ENCODE measurements at regions not wholly inside any gene's neighbourhood (a gene's known extent, or its start where the extent isn't known, plus 50 kb on each side); places are given as distances from the start of the nearest gene placed in this dataset.

DNA sequence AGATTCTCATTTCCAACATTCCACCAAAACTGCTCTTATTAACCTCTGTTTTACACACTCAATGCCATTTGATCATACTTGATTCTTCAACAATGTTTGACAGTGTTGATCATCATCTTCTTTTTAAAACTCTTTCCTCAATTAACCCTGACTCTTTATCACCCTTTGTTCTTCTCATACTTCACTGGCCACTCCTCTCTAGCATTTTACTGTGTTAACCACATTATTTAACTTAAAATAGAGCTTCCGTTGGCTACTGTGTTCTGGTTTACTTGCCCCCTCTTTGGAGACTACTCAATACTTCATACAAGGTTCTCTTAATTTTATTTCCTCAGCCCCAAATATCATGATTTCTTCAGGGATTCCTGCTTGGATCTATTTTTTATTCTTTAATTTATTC lies 121.1 kb upstream of the SPRY2 start:
- Histone ChIP-seq H3K27ac (ENCODE audit: low read depth) (no peak overlapping the region), H3K4me1 (ENCODE audit: insufficient read depth) (no peaks in the 10 kb centered on the region), H4K20me1 (replicated peaks; ENCODE audit: insufficient read depth) (no peaks in the 10 kb centered on the region), H3F3A (replicated peaks; ENCODE audit: low read depth) (no peaks in the 10 kb centered on the region), H3K4me2 (no peak overlapping the region), H2AFZ (no peak overlapping the region), H3K9me2 (ENCODE audit: insufficient read depth) (0 out of 2 replicates have a peak, but pooled peaks cover 3% of the 10 kb centered on the region), H3K36me3 (ENCODE audit: insufficient read depth) (no peaks in the 10 kb centered on the region), H3K4me3 (no peak overlapping the region), H3K27me3 (ENCODE audit: insufficient read depth) (no peaks in the 10 kb centered on the region), H3K79me2 (replicated peaks; ENCODE audit: insufficient read depth) (no peaks in the 10 kb centered on the region)
- H3K9me3 Mint-ChIP-seq, result no peaks in the 10 kb centered on the region; the same call in 2 of the 3 replicates
- no peaks in the 10 kb centered on the region for H3K36me3 Mint-ChIP-seq (ENCODE audit: low read depth)
- TF ChIP-seq, protein P1, sequence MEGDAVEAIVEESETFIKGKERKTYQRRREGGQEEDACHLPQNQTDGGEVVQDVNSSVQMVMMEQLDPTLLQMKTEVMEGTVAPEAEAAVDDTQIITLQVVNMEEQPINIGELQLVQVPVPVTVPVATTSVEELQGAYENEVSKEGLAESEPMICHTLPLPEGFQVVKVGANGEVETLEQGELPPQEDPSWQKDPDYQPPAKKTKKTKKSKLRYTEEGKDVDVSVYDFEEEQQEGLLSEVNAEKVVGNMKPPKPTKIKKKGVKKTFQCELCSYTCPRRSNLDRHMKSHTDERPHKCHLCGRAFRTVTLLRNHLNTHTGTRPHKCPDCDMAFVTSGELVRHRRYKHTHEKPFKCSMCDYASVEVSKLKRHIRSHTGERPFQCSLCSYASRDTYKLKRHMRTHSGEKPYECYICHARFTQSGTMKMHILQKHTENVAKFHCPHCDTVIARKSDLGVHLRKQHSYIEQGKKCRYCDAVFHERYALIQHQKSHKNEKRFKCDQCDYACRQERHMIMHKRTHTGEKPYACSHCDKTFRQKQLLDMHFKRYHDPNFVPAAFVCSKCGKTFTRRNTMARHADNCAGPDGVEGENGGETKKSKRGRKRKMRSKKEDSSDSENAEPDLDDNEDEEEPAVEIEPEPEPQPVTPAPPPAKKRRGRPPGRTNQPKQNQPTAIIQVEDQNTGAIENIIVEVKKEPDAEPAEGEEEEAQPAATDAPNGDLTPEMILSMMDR (conservative IDR thresholded peaks at IDR 0.05; ENCODE audit: low read depth in 2 of 2), result no peak
- TF ChIP-seq, protein P2, sequence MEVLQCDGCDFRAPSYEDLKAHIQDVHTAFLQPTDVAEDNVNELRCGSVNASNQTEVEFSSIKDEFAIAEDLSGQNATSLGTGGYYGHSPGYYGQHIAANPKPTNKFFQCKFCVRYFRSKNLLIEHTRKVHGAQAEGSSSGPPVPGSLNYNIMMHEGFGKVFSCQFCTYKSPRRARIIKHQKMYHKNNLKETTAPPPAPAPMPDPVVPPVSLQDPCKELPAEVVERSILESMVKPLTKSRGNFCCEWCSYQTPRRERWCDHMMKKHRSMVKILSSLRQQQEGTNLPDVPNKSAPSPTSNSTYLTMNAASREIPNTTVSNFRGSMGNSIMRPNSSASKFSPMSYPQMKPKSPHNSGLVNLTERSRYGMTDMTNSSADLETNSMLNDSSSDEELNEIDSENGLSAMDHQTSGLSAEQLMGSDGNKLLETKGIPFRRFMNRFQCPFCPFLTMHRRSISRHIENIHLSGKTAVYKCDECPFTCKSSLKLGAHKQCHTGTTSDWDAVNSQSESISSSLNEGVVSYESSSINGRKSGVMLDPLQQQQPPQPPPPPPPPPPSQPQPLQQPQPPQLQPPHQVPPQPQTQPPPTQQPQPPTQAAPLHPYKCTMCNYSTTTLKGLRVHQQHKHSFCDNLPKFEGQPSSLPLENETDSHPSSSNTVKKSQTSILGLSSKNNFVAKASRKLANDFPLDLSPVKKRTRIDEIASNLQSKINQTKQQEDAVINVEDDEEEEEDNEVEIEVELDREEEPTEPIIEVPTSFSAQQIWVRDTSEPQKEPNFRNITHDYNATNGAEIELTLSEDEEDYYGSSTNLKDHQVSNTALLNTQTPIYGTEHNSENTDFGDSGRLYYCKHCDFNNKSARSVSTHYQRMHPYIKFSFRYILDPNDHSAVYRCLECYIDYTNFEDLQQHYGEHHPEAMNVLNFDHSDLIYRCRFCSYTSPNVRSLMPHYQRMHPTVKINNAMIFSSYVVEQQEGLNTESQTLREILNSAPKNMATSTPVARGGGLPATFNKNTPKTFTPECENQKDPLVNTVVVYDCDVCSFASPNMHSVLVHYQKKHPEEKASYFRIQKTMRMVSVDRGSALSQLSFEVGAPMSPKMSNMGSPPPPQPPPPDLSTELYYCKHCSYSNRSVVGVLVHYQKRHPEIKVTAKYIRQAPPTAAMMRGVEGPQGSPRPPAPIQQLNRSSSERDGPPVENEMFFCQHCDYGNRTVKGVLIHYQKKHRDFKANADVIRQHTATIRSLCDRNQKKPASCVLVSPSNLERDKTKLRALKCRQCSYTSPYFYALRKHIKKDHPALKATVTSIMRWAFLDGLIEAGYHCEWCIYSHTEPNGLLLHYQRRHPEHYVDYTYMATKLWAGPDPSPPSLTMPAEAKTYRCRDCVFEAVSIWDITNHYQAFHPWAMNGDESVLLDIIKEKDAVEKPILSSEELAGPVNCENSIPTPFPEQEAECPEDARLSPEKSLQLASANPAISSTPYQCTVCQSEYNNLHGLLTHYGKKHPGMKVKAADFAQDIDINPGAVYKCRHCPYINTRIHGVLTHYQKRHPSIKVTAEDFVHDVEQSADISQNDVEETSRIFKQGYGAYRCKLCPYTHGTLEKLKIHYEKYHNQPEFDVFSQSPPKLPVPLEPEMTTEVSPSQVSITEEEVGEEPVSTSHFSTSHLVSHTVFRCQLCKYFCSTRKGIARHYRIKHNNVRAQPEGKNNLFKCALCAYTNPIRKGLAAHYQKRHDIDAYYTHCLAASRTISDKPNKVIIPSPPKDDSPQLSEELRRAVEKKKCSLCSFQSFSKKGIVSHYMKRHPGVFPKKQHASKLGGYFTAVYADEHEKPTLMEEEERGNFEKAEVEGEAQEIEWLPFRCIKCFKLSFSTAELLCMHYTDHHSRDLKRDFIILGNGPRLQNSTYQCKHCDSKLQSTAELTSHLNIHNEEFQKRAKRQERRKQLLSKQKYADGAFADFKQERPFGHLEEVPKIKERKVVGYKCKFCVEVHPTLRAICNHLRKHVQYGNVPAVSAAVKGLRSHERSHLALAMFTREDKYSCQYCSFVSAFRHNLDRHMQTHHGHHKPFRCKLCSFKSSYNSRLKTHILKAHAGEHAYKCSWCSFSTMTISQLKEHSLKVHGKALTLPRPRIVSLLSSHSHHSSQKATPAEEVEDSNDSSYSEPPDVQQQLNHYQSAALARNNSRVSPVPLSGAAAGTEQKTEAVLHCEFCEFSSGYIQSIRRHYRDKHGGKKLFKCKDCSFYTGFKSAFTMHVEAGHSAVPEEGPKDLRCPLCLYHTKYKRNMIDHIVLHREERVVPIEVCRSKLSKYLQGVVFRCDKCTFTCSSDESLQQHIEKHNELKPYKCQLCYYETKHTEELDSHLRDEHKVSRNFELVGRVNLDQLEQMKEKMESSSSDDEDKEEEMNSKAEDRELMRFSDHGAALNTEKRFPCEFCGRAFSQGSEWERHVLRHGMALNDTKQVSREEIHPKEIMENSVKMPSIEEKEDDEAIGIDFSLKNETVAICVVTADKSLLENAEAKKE (CRISPR knock-in tag; IDR thresholded peaks at IDR 0.05), result no peak
- TF ChIP-seq CREB1 (CRISPR knock-in tag; IDR thresholded peaks at IDR 0.05; ENCODE audit: low read depth), result no peak
- TF ChIP-seq NANOG (IDR thresholded peaks at IDR 0.05; ENCODE audit: borderline replicate concordance), result no peak
- no peak for TF ChIP-seq JUNB (IDR thresholded peaks at IDR 0.05; ENCODE audit: unreplicated experiment)
- ATAC-seq, result no peak
- H3K27me3 Mint-ChIP-seq (ENCODE audit: insufficient read depth, low read depth, poor library complexity), result peaks cover 2% of the 10 kb centered on the region
- H3K27ac Mint-ChIP-seq, result no peak overlapping the region
- no peak for DNase-seq (ENCODE audit: low spot score)
- H3K4me3 Mint-ChIP-seq, result no peak overlapping the region
- H3K4me1 Mint-ChIP-seq, result no peaks in the 10 kb centered on the region
